Vagina (tissue), 2 donors: ENCODE measurements at regions not wholly inside any gene's neighbourhood (a gene's known extent, or its start where the extent isn't known, plus 50 kb on each side); places are given as distances from the start of the nearest gene placed in this dataset.

Experiments used
- CTCF ChIP-seq, 3 experiments: fragments of 450-650 bp in 2 of 3; fragments of 200-600 bp in 1 of 3; sonication (generic) in 1 of 3; IDR thresholded peaks; one replicate each; pipeline ENCODE4 v1.5.1; 2017 to 2019; ENCODE audit warnings: antibody characterized with exemption in 3 of 3, mild to moderate bottlenecking in 2 of 3, moderate library complexity in 2 of 3
- POLR2A ChIP-seq, 2 donors: fragments of 450-650 bp; IDR thresholded peaks; one replicate each; pipeline ENCODE4 v1.6.1; 2017; ENCODE audit warnings: antibody characterized with exemption in 2 of 2, mild to moderate bottlenecking in 2 of 2, moderate library complexity in 2 of 2
- POLR2AphosphoS5 ChIP-seq, 2 donors: sonication (generic); formaldehyde crosslinking; IDR thresholded peaks; one replicate each; pipeline ENCODE4 v1.9.0; 2017; ENCODE audit warnings: antibody characterized with exemption in 2 of 2, mild to moderate bottlenecking in 2 of 2, low read depth in 1 of 2; ENCODE audit not compliant: insufficient read depth in 1 of 2

GRCh38 chr5:101904736-101905135 lies 391.3 kb downstream of the SLCO4C1 start:
- TF ChIP-seq CTCF (IDR thresholded peaks at IDR 0.05) (no peak), POLR2A (IDR thresholded peaks at IDR 0.05) (no peak), POLR2AphosphoS5 (IDR thresholded peaks at IDR 0.05; ENCODE audit: insufficient read depth in 1 of 2, low read depth in 1 of 2) (no peak)
